Gastrocnemius medialis (tissue), 4 donors: ENCODE measurements at regions not wholly inside any gene's neighbourhood (a gene's known extent, or its start where the extent isn't known, plus 50 kb on each side); places are given as distances from the start of the nearest gene placed in this dataset.

Experiments used
- ATAC-seq, 2 donors: fragments of 150-250 bp; one replicate each; pipeline ENCODE4 v1.9.1; 2016
- DNase-seq, 2 donors: peaks; one replicate each; pipeline ENCODE4 v3.0.0-alpha.2; 2019
- H3K27ac ChIP-seq, 4 donors: fragments of 200-600 bp; sonication (generic); 1 replicate in 1 of 4; 2 replicates in 3 of 4; pipeline ENCODE4 v1.5.1; 2016 to 2018; ENCODE audit warnings: mild to moderate bottlenecking in 2 of 4, moderate library complexity in 1 of 4
- H3K27me3 ChIP-seq, 3 donors: fragments of 200-600 bp; sonication (generic) in 2 of 3; 1 replicate in 1 of 3; 2 replicates in 2 of 3; pipeline versions ENCODE4 v1.5.1 to v1.6.0; 2016 to 2019; ENCODE audit warnings: mild to moderate bottlenecking in 1 of 3, moderate library complexity in 1 of 3
- H3K36me3 ChIP-seq, 2 donors: fragments of 200-600 bp; sonication (generic) in 1 of 2; one replicate each; pipeline ENCODE4 v1.5.1; 2017 to 2018
- H3K4me1 ChIP-seq, 2 donors: fragments of 200-600 bp; sonication (generic) in 1 of 2; one replicate each; pipeline ENCODE4 v1.5.1; 2016 to 2017; ENCODE audit warnings: mild to moderate bottlenecking in 2 of 2
- H3K4me3 ChIP-seq, 4 donors: fragments of 200-600 bp; sonication (generic) in 3 of 4; 1 replicate in 1 of 4; 2 replicates in 3 of 4; pipeline ENCODE4 v1.5.1; 2016 to 2019; ENCODE audit warnings: mild to moderate bottlenecking in 2 of 4
- H3K9me3 ChIP-seq, 3 donors: fragments of 200-600 bp; sonication (generic) in 2 of 3; 1 replicate in 1 of 3; 2 replicates in 2 of 3; pipeline ENCODE4 v1.5.1; 2016 to 2019
- CTCF ChIP-seq, 5 experiments: fragments of 450-650 bp in 3 of 5; fragments of 200-600 bp in 2 of 5; sonication (generic) in 2 of 5; IDR thresholded peaks in 4 of 5; conservative IDR thresholded peaks in 1 of 5; 1 replicate in 4 of 5; 2 replicates in 1 of 5; pipeline ENCODE4 v1.5.1; 2016 to 2019; ENCODE audit warnings: antibody characterized with exemption in 5 of 5, mild to moderate bottlenecking in 3 of 5, moderate library complexity in 3 of 5
- POLR2A ChIP-seq, 2 donors: fragments of 450-650 bp; IDR thresholded peaks; one replicate each; pipeline ENCODE4 v1.6.1; 2017; ENCODE audit warnings: antibody characterized with exemption in 2 of 2, mild to moderate bottlenecking in 2 of 2, moderate library complexity in 2 of 2
- in situ Hi-C, 4 donors: fragments of 200-750 bp; cut with MboI; loops; one replicate each; pipeline versions ENCODE4 v1.15.0 to v1.8.0; 2017; ENCODE audit warnings: low sequenced_read_pairs in 4 of 4
- intact Hi-C: fragments of 100-400 bp; cut with DNase I; formaldehyde crosslinking; loops from one replicate; pipeline ENCODE4 v1.15.1; 2023; ENCODE audit warnings: low total_unique reads

GRCh38 chr2:217189747-217190146, 329.9 kb upstream of the TNP1 start:
- Histone ChIP-seq H3K4me1 (no peaks in the 10 kb centered on the region), H3K4me3 (no peak overlapping the region), H3K27me3 (no peaks in the 10 kb centered on the region), H3K9me3 (no peaks in the 10 kb centered on the region), H3K36me3 (no peaks in the 10 kb centered on the region), H3K27ac (no peak overlapping the region)
- TF ChIP-seq CTCF (IDR thresholded peaks at IDR 0.05 in 4 of 5, conservative IDR thresholded peaks at IDR 0.05 in 1 of 5) (no peak), POLR2A (IDR thresholded peaks at IDR 0.05) (no peak)
- no peak for ATAC-seq
- intact Hi-C loops: no loop called here
- in situ Hi-C loops: loop anchor here in 1 of 4 donors (25.0 kb wide), 1 partner anchor 323 kb away; no protein-coding TSS in a partner anchor
- no peak for DNase-seq

- in situ Hi-C loops: loop anchor here in 1 of 4 donors (25.0 kb wide), 1 partner anchor 323 kb away; no protein-coding TSS in a partner anchor
- no peaks in the 10 kb centered on the region for H3K27me3 ChIP-seq
- intact Hi-C loops: no loop called here
- no peaks in the 10 kb centered on the region for H3K36me3 ChIP-seq
- DNase-seq (no peak), ATAC-seq (no peak)
- no peaks in the 10 kb centered on the region for H3K4me1 ChIP-seq
- H3K4me3 ChIP-seq: no peak overlapping the region
- no peak for TF ChIP-seq POLR2A (IDR thresholded peaks at IDR 0.05)
- no peak for TF ChIP-seq CTCF (IDR thresholded peaks at IDR 0.05 in 4 of 5, conservative IDR thresholded peaks at IDR 0.05 in 1 of 5)
- H3K27ac ChIP-seq: no peak overlapping the region
- no peaks in the 10 kb centered on the region for H3K9me3 ChIP-seq
Measured at GRCh38 chr2:217189131-217189530, 329.3 kb upstream of the TNP1 start.

GRCh38 chr2:217186668-217187159, 326.9 kb upstream of the TNP1 start:
- Histone ChIP-seq H3K4me1 (peaks cover 7% of the 10 kb centered on the region in 2 donors), H3K9me3 (no peaks in the 10 kb centered on the region), H3K27ac (peak overlapping the region; percentile 26 to 65 (median 60)), H3K4me3 (no peak overlapping the region), H3K36me3 (no peaks in the 10 kb centered on the region), H3K27me3 (no peaks in the 10 kb centered on the region)
- ATAC-seq (peak; percentile 78 to 80), DNase-seq (peak; percentile 37 to 68)
- TF ChIP-seq POLR2A (IDR thresholded peaks at IDR 0.05): peak in 1 of 2 donors; percentile 4
- TF ChIP-seq CTCF (IDR thresholded peaks at IDR 0.05 in 4 of 5, conservative IDR thresholded peaks at IDR 0.05 in 1 of 5): no peak
- intact Hi-C loops (no loop called here), in situ Hi-C loops (loop anchor here in 1 of 4 donors (25.0 kb wide), 1 partner anchor 326 kb away; no protein-coding TSS in a partner anchor)

GRCh38 chr2:217186152-217186551, 326.3 kb upstream of the TNP1 start:
- TF ChIP-seq CTCF (IDR thresholded peaks at IDR 0.05 in 4 of 5, conservative IDR thresholded peaks at IDR 0.05 in 1 of 5) (no peak), POLR2A (IDR thresholded peaks at IDR 0.05) (no peak)
- no peaks in the 10 kb centered on the region for H3K36me3 ChIP-seq
- H3K9me3 ChIP-seq: no peaks in the 10 kb centered on the region
- in situ Hi-C loops (loop anchor here in 1 of 4 donors (25.0 kb wide), 1 partner anchor 326 kb away; no protein-coding TSS in a partner anchor), intact Hi-C loops (no loop called here)
- H3K27me3 ChIP-seq: no peaks in the 10 kb centered on the region
- H3K4me3 ChIP-seq: no peak overlapping the region
- DNase-seq (peak; percentile 26 to 60), ATAC-seq (peak; percentile 66 to 76)
- peaks cover 7% of the 10 kb centered on the region in 2 donors for H3K4me1 ChIP-seq
- H3K27ac ChIP-seq: peak overlapping the region; percentile 26 to 65 (median 60)
